ENCODE measurements at regions not wholly inside any gene's neighbourhood (a gene's known extent, or its start where the extent isn't known, plus 50 kb on each side); places are given as distances from the start of the nearest gene placed in this dataset.

- no peaks in the 10 kb centered on the region for H3K4me1 ChIP-seq (ENCODE audit: control insufficient read depth in 1 of 2, low read depth in 2 of 2)
- H3K4me3 ChIP-seq: no peak overlapping the region
- H3K36me3 ChIP-seq: no peaks in the 10 kb centered on the region
- no peak overlapping the region for H3K27ac ChIP-seq
- H3K27me3 ChIP-seq (replicated peaks; ENCODE audit: insufficient read depth): no peaks in the 10 kb centered on the region
- ATAC-seq (ENCODE audit: insufficient number of reproducible peaks, low FRiP score, low read depth) (no peak), DNase-seq (ENCODE audit: low spot score) (no peak)
- no peaks in the 10 kb centered on the region for H3K9me3 ChIP-seq
- TF ChIP-seq, protein P1, sequence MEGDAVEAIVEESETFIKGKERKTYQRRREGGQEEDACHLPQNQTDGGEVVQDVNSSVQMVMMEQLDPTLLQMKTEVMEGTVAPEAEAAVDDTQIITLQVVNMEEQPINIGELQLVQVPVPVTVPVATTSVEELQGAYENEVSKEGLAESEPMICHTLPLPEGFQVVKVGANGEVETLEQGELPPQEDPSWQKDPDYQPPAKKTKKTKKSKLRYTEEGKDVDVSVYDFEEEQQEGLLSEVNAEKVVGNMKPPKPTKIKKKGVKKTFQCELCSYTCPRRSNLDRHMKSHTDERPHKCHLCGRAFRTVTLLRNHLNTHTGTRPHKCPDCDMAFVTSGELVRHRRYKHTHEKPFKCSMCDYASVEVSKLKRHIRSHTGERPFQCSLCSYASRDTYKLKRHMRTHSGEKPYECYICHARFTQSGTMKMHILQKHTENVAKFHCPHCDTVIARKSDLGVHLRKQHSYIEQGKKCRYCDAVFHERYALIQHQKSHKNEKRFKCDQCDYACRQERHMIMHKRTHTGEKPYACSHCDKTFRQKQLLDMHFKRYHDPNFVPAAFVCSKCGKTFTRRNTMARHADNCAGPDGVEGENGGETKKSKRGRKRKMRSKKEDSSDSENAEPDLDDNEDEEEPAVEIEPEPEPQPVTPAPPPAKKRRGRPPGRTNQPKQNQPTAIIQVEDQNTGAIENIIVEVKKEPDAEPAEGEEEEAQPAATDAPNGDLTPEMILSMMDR (IDR thresholded peaks at IDR 0.05): no peak
These were observed 1278.3 kb downstream of the SLC16A7 start for GRCh38 chr12:60874091-60874490.

DNA sequence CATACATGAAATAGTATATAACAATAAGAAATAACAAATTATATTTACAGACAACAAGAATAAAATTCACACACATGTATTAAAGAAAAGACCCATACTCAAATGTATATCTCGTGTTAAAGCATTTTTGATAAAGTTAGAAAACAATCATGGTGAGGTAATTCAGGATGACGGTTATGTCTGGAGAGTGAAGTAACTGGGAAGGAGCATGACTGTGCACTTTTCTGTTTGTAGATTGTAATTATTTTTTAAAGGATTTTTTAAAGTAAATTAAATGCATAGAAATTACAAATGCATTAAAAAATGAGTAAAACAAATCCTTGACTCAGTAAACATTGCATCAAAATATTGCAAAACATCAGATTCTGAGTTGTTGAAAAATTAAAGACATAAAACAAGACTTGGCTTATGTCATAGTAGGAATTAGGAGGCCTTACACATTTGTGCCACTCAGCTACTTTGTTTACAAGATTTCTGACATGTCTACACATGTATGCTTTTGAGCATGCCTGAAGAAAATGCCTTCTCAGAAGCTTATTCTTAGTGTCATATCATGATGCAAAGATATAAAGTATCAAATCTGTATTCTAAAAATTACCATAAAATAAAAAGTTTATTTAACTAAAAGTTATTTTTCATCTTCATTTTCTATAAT is 1325.1 kb downstream of the SLC16A7 start:
- no peak for DNase-seq (ENCODE audit: low spot score)
- Histone ChIP-seq H3K4me3 (no peak overlapping the region), H3K27ac (no peak overlapping the region), H3K36me3 (no peaks in the 10 kb centered on the region), H3K4me1 (ENCODE audit: control insufficient read depth in 1 of 2, low read depth in 2 of 2) (no peaks in the 10 kb centered on the region), H3K27me3 (replicated peaks; ENCODE audit: insufficient read depth) (no peaks in the 10 kb centered on the region), H3K9me3 (no peaks in the 10 kb centered on the region)
- TF ChIP-seq, protein P1 (IDR thresholded peaks at IDR 0.05): no peak
- ATAC-seq (ENCODE audit: insufficient number of reproducible peaks, low FRiP score, low read depth): no peak

GRCh38 chr12:60921541-60921940 is 1325.7 kb downstream of the SLC16A7 start:
- ATAC-seq (ENCODE audit: insufficient number of reproducible peaks, low FRiP score, low read depth) (no peak), DNase-seq (ENCODE audit: low spot score) (no peak)
- TF ChIP-seq, protein P1 (IDR thresholded peaks at IDR 0.05): no peak
- H3K27me3 ChIP-seq (replicated peaks; ENCODE audit: insufficient read depth): no peaks in the 10 kb centered on the region
- H3K36me3 ChIP-seq: no peaks in the 10 kb centered on the region
- H3K4me1 ChIP-seq (ENCODE audit: control insufficient read depth in 1 of 2, low read depth in 2 of 2): no peaks in the 10 kb centered on the region
- H3K27ac ChIP-seq: no peak overlapping the region
- no peak overlapping the region for H3K4me3 ChIP-seq
- H3K9me3 ChIP-seq: no peaks in the 10 kb centered on the region

DNA sequence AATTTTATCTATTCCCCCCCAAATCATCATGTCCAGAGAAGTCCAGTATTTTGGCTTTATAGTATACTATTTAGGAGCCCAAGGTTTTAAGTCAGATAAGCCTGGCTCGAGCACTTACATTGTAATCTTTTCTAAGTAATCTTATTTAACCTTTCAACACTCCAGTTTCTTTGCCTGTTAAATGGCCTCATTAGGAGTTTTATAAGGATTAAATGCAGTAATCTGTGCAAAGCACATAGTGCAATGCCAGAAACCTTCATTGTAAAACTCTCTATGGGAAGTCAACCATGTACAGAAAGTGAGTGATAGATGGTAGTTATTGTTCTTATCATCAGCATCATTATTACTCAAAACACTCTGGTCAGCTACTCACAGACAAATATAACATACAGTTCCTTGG is 1330.4 kb downstream of the SLC16A7 start:
- TF ChIP-seq, protein P1 (IDR thresholded peaks at IDR 0.05): no peak
- no peaks in the 10 kb centered on the region for H3K4me1 ChIP-seq (ENCODE audit: control insufficient read depth in 1 of 2, low read depth in 2 of 2)

DNA sequence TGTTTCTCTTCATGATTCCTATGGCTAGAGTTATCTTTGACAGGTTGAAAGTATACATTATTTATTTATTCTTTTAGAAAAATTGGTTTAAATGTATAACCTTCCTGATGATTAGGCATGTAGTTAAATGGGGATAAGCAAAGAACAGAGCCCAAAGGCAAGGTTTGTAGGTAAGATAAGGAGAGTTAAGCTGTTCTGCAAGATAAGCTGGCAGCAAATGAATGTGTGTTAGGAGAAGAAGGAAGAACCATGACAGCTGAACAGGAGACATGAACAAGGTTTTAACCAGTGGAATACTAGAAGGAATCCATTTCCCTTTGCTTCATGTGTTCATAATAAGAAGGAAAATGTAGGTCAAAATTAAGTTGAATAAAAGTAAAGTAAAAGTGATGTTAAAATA is 1330.1 kb upstream of the USP15 start:
- H3K4me1 ChIP-seq (ENCODE audit: control insufficient read depth in 1 of 2, low read depth in 2 of 2): no peaks in the 10 kb centered on the region
- H3K4me3 ChIP-seq: no peak overlapping the region
- ATAC-seq (ENCODE audit: insufficient number of reproducible peaks, low FRiP score, low read depth) (no peak), DNase-seq (ENCODE audit: low spot score) (no peak)
- TF ChIP-seq, protein P1 (IDR thresholded peaks at IDR 0.05): no peak
- H3K27me3 ChIP-seq (replicated peaks; ENCODE audit: insufficient read depth): no peaks in the 10 kb centered on the region
- peaks cover 3% of the 10 kb centered on the region for H3K9me3 ChIP-seq
- no peaks in the 10 kb centered on the region for H3K36me3 ChIP-seq
- no peak overlapping the region for H3K27ac ChIP-seq

More for the DNA sequence above, 1330.4 kb downstream of the SLC16A7 start:
- Histone ChIP-seq H3K4me3 (no peak overlapping the region), H3K36me3 (no peaks in the 10 kb centered on the region), H3K9me3 (no peaks in the 10 kb centered on the region), H3K27ac (no peak overlapping the region), H3K27me3 (replicated peaks; ENCODE audit: insufficient read depth) (no peaks in the 10 kb centered on the region)
- ATAC-seq (ENCODE audit: insufficient number of reproducible peaks, low FRiP score, low read depth) (no peak), DNase-seq (ENCODE audit: low spot score) (no peak)

All from thoracic aorta (tissue), 2 donors.